Smooth muscle cell (in vitro differentiated cells): ENCODE measurements at regions not wholly inside any gene's neighbourhood (a gene's known extent, or its start where the extent isn't known, plus 50 kb on each side); places are given as distances from the start of the nearest gene placed in this dataset.
A peak's percentile ranks its signal among the peaks of the same experiment; 100 is the strongest.

Source experiments
- DNase-seq: peaks from one replicate; lab custom pipeline; 2025; ENCODE audit not compliant: unreplicated experiment; lab: John Stamatoyannopoulos, UW
- H2AFZ ChIP-seq: fragments of 200-600 bp; sonication (generic); 2 replicates; pipeline ENCODE4 v1.6.0; 2016; ENCODE audit warnings: antibody characterized with exemption, low read depth, mild to moderate bottlenecking
- H3F3A ChIP-seq: fragments of 200-600 bp; sonication (generic); 2 replicates; pipeline ENCODE4 v1.6.0; 2017; ENCODE audit warnings: antibody characterized with exemption, low read depth
- H3K27ac ChIP-seq: fragments of 200-600 bp; sonication (generic); 2 replicates; pipeline ENCODE4 v1.5.1; 2016; ENCODE audit warnings: low read depth, mild to moderate bottlenecking
- H3K27me3 ChIP-seq: fragments of 200-600 bp; sonication (generic); 2 replicates; pipeline ENCODE4 v1.6.1; 2016; ENCODE audit warnings: low read depth, mild to moderate bottlenecking
- H3K36me3 ChIP-seq: fragments of 200-600 bp; sonication (generic); 2 replicates; pipeline ENCODE4 v1.5.1; 2016; ENCODE audit warnings: low read depth
- H3K4me1 ChIP-seq: fragments of 200-600 bp; sonication (generic); 2 replicates; pipeline ENCODE4 v1.5.1; 2016; ENCODE audit warnings: low read depth
- H3K4me2 ChIP-seq: fragments of 200-600 bp; sonication (generic); 2 replicates; pipeline ENCODE4 v1.6.0; 2016; ENCODE audit warnings: mild to moderate bottlenecking
- H3K4me3 ChIP-seq: fragments of 200-600 bp; sonication (generic); 2 replicates; pipeline ENCODE4 v1.5.1; 2016; ENCODE audit warnings: mild to moderate bottlenecking
- H3K79me2 ChIP-seq: fragments of 200-600 bp; sonication (generic); 2 replicates; pipeline ENCODE4 v1.6.0; 2016; ENCODE audit warnings: low read depth, mild to moderate bottlenecking
- H3K9ac ChIP-seq: fragments of 200-600 bp; sonication (generic); 2 replicates; pipeline ENCODE4 v1.6.0; 2016; ENCODE audit warnings: low read depth
- H3K9me3 ChIP-seq: fragments of 200-600 bp; sonication (generic); replicated peaks from 2 replicates; pipeline ENCODE4 v1.5.1; 2016; ENCODE audit warnings: low read depth
- H4K20me1 ChIP-seq: fragments of 200-600 bp; sonication (generic); 2 replicates; pipeline ENCODE4 v1.6.0; 2016; ENCODE audit warnings: low read depth
- CTCF ChIP-seq: fragments of 200-600 bp; sonication (generic); IDR thresholded peaks from 2 replicates; pipeline ENCODE4 v1.5.1; 2017; ENCODE audit warnings: borderline replicate concordance, mild to moderate bottlenecking, antibody characterized with exemption; ENCODE audit not compliant: insufficient read depth, poor library complexity, severe bottlenecking
- WGBS: methylation state at CpG from one replicate; pipeline ENCODE4 v1.1.7; 2016; ENCODE audit warnings: low lambda C conversion rate; 5-methylcytosine and 5-hydroxymethylcytosine counted together

- H3K36me3 ChIP-seq = no peaks in the 10 kb centered on the region
- WGBS = 95% methylated on average over 3 of the region's 3 CpGs
- H4K20me1 ChIP-seq = no peaks in the 10 kb centered on the region
- H3K4me1 ChIP-seq = no peaks in the 10 kb centered on the region
- no peaks in the 10 kb centered on the region for H3K9me3 ChIP-seq
- no peak overlapping the region for H2AFZ ChIP-seq
- no peaks in the 10 kb centered on the region for H3K27me3 ChIP-seq
- no peaks in the 10 kb centered on the region for H3F3A ChIP-seq
- no peak overlapping the region for H3K4me2 ChIP-seq
- no peak for DNase-seq
- no peak overlapping the region for H3K9ac ChIP-seq
- TF ChIP-seq CTCF = no peak
- H3K27ac ChIP-seq = no peak overlapping the region
- no peak overlapping the region for H3K4me3 ChIP-seq
- no peaks in the 10 kb centered on the region for H3K79me2 ChIP-seq
Measured at GRCh38 chr18:24695168-24695567, 234.7 kb downstream of the HRH4 start.

GRCh38 chr18:24702001-24702515, 241.6 kb downstream of the HRH4 start:
- H3K9ac ChIP-seq = no peak overlapping the region
- H3K27ac ChIP-seq = no peak overlapping the region
- no peaks in the 10 kb centered on the region for H4K20me1 ChIP-seq
- WGBS = 60% methylated on average over 3 of the region's 3 CpGs
- no peak for DNase-seq
- H3K79me2 ChIP-seq = no peaks in the 10 kb centered on the region
- H2AFZ ChIP-seq = no peak overlapping the region
- H3K4me3 ChIP-seq = no peak overlapping the region
- H3F3A ChIP-seq = no peaks in the 10 kb centered on the region
- no peaks in the 10 kb centered on the region for H3K36me3 ChIP-seq
- no peak for TF ChIP-seq CTCF
- no peaks in the 10 kb centered on the region for H3K27me3 ChIP-seq
- no peaks in the 10 kb centered on the region for H3K9me3 ChIP-seq
- H3K4me2 ChIP-seq = no peak overlapping the region
- no peaks in the 10 kb centered on the region for H3K4me1 ChIP-seq

- no peak overlapping the region for H2AFZ ChIP-seq
- H3K9ac ChIP-seq = no peak overlapping the region
- no peaks in the 10 kb centered on the region for H3F3A ChIP-seq
- 95% methylated on average over 1 of the region's 1 CpG for WGBS
- H3K27me3 ChIP-seq = no peaks in the 10 kb centered on the region
- no peak overlapping the region for H3K4me2 ChIP-seq
- no peaks in the 10 kb centered on the region for H3K79me2 ChIP-seq
- no peaks in the 10 kb centered on the region for H4K20me1 ChIP-seq
- no peak overlapping the region for H3K27ac ChIP-seq
- TF ChIP-seq CTCF = no peak
- no peak for DNase-seq
- H3K36me3 ChIP-seq = no peaks in the 10 kb centered on the region
- no peaks in the 10 kb centered on the region for H3K4me1 ChIP-seq
- H3K9me3 ChIP-seq = no peaks in the 10 kb centered on the region
- no peak overlapping the region for H3K4me3 ChIP-seq
Measured at GRCh38 chr18:24703316-24703715, 242.9 kb downstream of the HRH4 start.

GRCh38 chr18:24704946-24705630, 244.7 kb downstream of the HRH4 start:
- H3K9ac ChIP-seq = no peak overlapping the region
- no peaks in the 10 kb centered on the region for H3K27me3 ChIP-seq
- H3K4me3 ChIP-seq = no peak overlapping the region
- WGBS = 53% methylated on average over 7 of the region's 7 CpGs
- peak overlapping the region; percentile 15 for H3K4me2 ChIP-seq
- no peak for TF ChIP-seq CTCF
- no peak for DNase-seq
- no peaks in the 10 kb centered on the region for H4K20me1 ChIP-seq
- no peaks in the 10 kb centered on the region for H3K4me1 ChIP-seq
- no peaks in the 10 kb centered on the region for H3K9me3 ChIP-seq
- H3F3A ChIP-seq = no peaks in the 10 kb centered on the region
- no peaks in the 10 kb centered on the region for H3K79me2 ChIP-seq
- H2AFZ ChIP-seq = no peak overlapping the region
- no peaks in the 10 kb centered on the region for H3K36me3 ChIP-seq
- no peak overlapping the region for H3K27ac ChIP-seq
